ENCODE measurements at regions not wholly inside any gene's neighbourhood (a gene's known extent, or its start where the extent isn't known, plus 50 kb on each side); places are given as distances from the start of the nearest gene placed in this dataset.

DNA sequence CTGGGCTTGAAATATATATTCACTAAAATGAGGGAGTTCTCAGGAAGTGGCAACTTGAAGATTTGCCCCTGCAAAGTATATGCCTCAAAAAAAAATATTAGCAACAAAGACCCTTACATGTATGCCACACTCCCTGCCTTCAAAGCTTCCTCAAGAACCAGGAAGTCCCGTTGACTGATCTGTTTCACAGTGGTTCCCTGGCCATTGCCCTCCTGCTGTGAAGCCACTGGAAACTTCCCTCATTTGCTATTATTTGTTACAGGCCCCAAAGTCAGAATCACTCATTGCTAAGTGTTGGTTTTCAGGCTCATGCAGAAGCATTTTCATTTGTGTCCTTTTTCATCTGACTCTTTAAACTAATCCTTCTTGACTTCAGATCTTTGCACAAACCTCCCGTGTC, 421.5 kb downstream of the ZNF521 start:
- Histone ChIP-seq H3K4ac (replicated peaks; ENCODE audit: insufficient read length, low read depth, low read length) (no peak overlapping the region), H2BK20ac (ENCODE audit: low read length) (no peak overlapping the region), H3K9me3 (ENCODE audit: insufficient read depth in 2 of 2, low read depth in 1 of 2, low read length in 1 of 2) (no peaks in the 10 kb centered on the region), H4K20me1 (replicated peaks in 1 of 2; ENCODE audit: control insufficient read depth in 1 of 2, insufficient read depth in 2 of 2, low read length in 2 of 2) (no peaks in the 10 kb centered on the region), H4K5ac (ENCODE audit: insufficient read length, low read depth, low read length) (no peak overlapping the region), H2BK120ac (replicated peaks; ENCODE audit: low read depth, low read length) (no peak overlapping the region), H3K79me1 (ENCODE audit: low read depth, low read length) (no peaks in the 10 kb centered on the region), H3K79me2 (ENCODE audit: control insufficient read depth in 1 of 2, insufficient read depth in 2 of 2, low read length in 2 of 2) (no peaks in the 10 kb centered on the region), H4K8ac (ENCODE audit: extremely low read depth, insufficient read depth, low read length) (no peak overlapping the region), H3K4me3 (ENCODE audit: extremely low read depth in 1 of 4, insufficient read depth in 2 of 4, low read depth in 3 of 4, low read length in 4 of 4) (no peak overlapping the region), H3K18ac (ENCODE audit: extremely low read depth, low read length) (no peak overlapping the region), H3K4me1 (replicated peaks in 1 of 4; ENCODE audit: control insufficient read depth in 3 of 4, insufficient read depth in 4 of 4, low read length in 3 of 4) (peaks cover 3 to 14% (median 6%) of the 10 kb centered on the region in 4 experiments; a peak in 5 of 7 replicates), H3K23ac (ENCODE audit: insufficient read length) (no peak overlapping the region), H3K9ac (replicated peaks in 1 of 4; ENCODE audit: extremely low read depth in 1 of 4, low read depth in 3 of 4, low read length in 3 of 4) (no peak overlapping the region), H3K14ac (ENCODE audit: insufficient read length) (no peak overlapping the region), H2BK15ac (ENCODE audit: low read length) (no peak overlapping the region), H2AFZ (ENCODE audit: low read length) (no peak overlapping the region), H2BK12ac (ENCODE audit: low read depth, low read length) (no peak overlapping the region), H2AK5ac (ENCODE audit: low read depth, low read length) (no peak overlapping the region), H3K27me3 (replicated peaks in 1 of 4; ENCODE audit: control insufficient read depth in 3 of 4, extremely low read depth in 1 of 4, insufficient read depth in 3 of 4, low read length in 3 of 4) (no peaks in the 10 kb centered on the region), H3K36me3 (ENCODE audit: control insufficient read depth in 2 of 4, insufficient read depth in 4 of 4, low read length in 3 of 4) (no peaks in the 10 kb centered on the region), H3K4me2 (ENCODE audit: insufficient read depth in 1 of 2, low read depth in 2 of 2, low read length in 2 of 2) (no peak overlapping the region), H3K56ac (replicated peaks; ENCODE audit: insufficient read length, low read depth, low read length) (no peak overlapping the region), H3K23me2 (ENCODE audit: low read depth, low read length) (no peaks in the 10 kb centered on the region; the same call in 1 of the 2 replicates), H3K27ac (ENCODE audit: low read depth, low read length) (no peak overlapping the region), H2BK5ac (ENCODE audit: low read depth, low read length) (no peak overlapping the region), H4K91ac (replicated peaks; ENCODE audit: insufficient read length, low read length) (no peak overlapping the region)
- ChIA-PET POLR2A (ENCODE audit: partially characterized antibody) (no interaction called here), CTCF (ENCODE audit: partially characterized antibody) (no interaction called here)
- DNase-seq (ENCODE audit: low read depth in 1 of 2, low spot score in 2 of 2) (no peak), FAIRE-seq (no peak)
- 92% methylated on average over 2 of the region's 2 CpGs; no CpG with 5 or more reads in 1 of the 2 experiments for WGBS, 2 experiments (ENCODE audit: extremely low coverage in 1 of 2, insufficient coverage in 1 of 2, insufficient read length in 1 of 2, insufficient replicate concordance in 2 of 2, low coverage in 1 of 2, low lambda C conversion rate in 2 of 2, missing lambda C conversion rate in 1 of 2)
- TF ChIP-seq KDM5A (IDR thresholded peaks at IDR 0.05; ENCODE audit: low read length) (no peak), NANOG (IDR thresholded peaks at IDR 0.05; ENCODE audit: insufficient read depth, low read depth, low read length, poor library complexity, severe bottlenecking) (no peak)
